Ectodermal cell (in vitro differentiated cells): ENCODE measurements at regions not wholly inside any gene's neighbourhood (a gene's known extent, or its start where the extent isn't known, plus 50 kb on each side); places are given as distances from the start of the nearest gene placed in this dataset.
"Not testable (repeated sequence)": the region's sequence is repeated elsewhere in the genome, so short reads cannot be mapped to it uniquely, and the experiment has no call there.

ENCODE experiments used
- H3K27ac ChIP-seq: 2 replicates; pipeline ENCODE4 v1.7.0; 2013; ENCODE audit warnings: mild to moderate bottlenecking, low read depth, low read length; ENCODE audit not compliant: insufficient read depth, poor library complexity, severe bottlenecking
- H3K27me3 ChIP-seq: 2 replicates; pipeline ENCODE4 v1.7.0; 2013; ENCODE audit warnings: mild to moderate bottlenecking, low read length; ENCODE audit not compliant: insufficient read depth, control insufficient read depth, poor library complexity, severe bottlenecking
- H3K36me3 ChIP-seq: one replicate; pipeline ENCODE4 v1.7.0; 2013; ENCODE audit warnings: low read length; ENCODE audit not compliant: control insufficient read depth, insufficient read depth
- H3K4me1 ChIP-seq: one replicate; pipeline ENCODE4 v1.7.0; 2013; ENCODE audit warnings: low read length; ENCODE audit not compliant: control insufficient read depth, insufficient read depth
- H3K4me3 ChIP-seq: 2 replicates; pipeline ENCODE4 v1.7.0; 2013; ENCODE audit warnings: low read depth, low read length, control low read depth; ENCODE audit not compliant: insufficient read depth
- H3K9me3 ChIP-seq: 2 replicates; pipeline ENCODE4 v1.7.0; 2013; ENCODE audit warnings: mild to moderate bottlenecking, low read length, moderate library complexity; ENCODE audit not compliant: control insufficient read depth
- WGBS, 2 experiments: methylation state at CpG; one replicate each; pipeline ENCODE4 v1.1.7; 2013; ENCODE audit warnings: missing lambda C conversion rate in 2 of 2; 5-methylcytosine and 5-hydroxymethylcytosine counted together

GRCh38 chr1:182217071-182217470, 155.6 kb upstream of the ZNF648 start:
- Histone ChIP-seq H3K36me3 (no peaks in the 10 kb centered on the region), H3K4me1 (no peaks in the 10 kb centered on the region), H3K9me3 (no peaks in the 10 kb centered on the region), H3K27ac (no peak overlapping the region), H3K4me3 (no peak overlapping the region), H3K27me3 (no peaks in the 10 kb centered on the region)
- 88 to 100% methylated on average over 3 of the region's 3 CpGs for WGBS, 2 experiments

GRCh38 chr1:182215764-182216163, 154.3 kb upstream of the ZNF648 start:
- Histone ChIP-seq H3K4me1 (no peaks in the 10 kb centered on the region), H3K36me3 (no peaks in the 10 kb centered on the region), H3K27ac (no peak overlapping the region), H3K27me3 (no peaks in the 10 kb centered on the region), H3K4me3 (no peak overlapping the region), H3K9me3 (no peaks in the 10 kb centered on the region)

- Histone ChIP-seq H3K4me3 (no peak overlapping the region), H3K4me1 (no peaks in the 10 kb centered on the region), H3K27ac (no peak overlapping the region), H3K27me3 (no peaks in the 10 kb centered on the region), H3K9me3 (no peaks in the 10 kb centered on the region), H3K36me3 (no peaks in the 10 kb centered on the region)
- WGBS, 2 experiments = 94 to 100% methylated on average over 1 of the region's 1 CpG
Measured at GRCh38 chr1:182213163-182213562, 151.7 kb upstream of the ZNF648 start.

- Histone ChIP-seq H3K27me3 (no peaks in the 10 kb centered on the region), H3K9me3 (no peaks in the 10 kb centered on the region), H3K36me3 (no peaks in the 10 kb centered on the region), H3K4me1 (peaks cover 12% of the 10 kb centered on the region), H3K27ac (no peak overlapping the region), H3K4me3 (no peak overlapping the region)
Measured at GRCh38 chr1:182211386-182211785, 149.9 kb upstream of the ZNF648 start.

- no peaks in the 10 kb centered on the region for H3K9me3 ChIP-seq
- no peak overlapping the region for H3K27ac ChIP-seq
- no peaks in the 10 kb centered on the region for H3K36me3 ChIP-seq
- no peak overlapping the region for H3K4me3 ChIP-seq
- WGBS, 2 experiments = 96 to 100% methylated on average over 1 of the region's 1 CpG
- H3K27me3 ChIP-seq = no peaks in the 10 kb centered on the region
- peaks cover 18% of the 10 kb centered on the region for H3K4me1 ChIP-seq
Measured at GRCh38 chr1:182210417-182210816, 148.9 kb upstream of the ZNF648 start.

- no peak overlapping the region for H3K4me3 ChIP-seq
- no peaks in the 10 kb centered on the region for H3K27me3 ChIP-seq
- H3K27ac ChIP-seq = no peak overlapping the region
- no peaks in the 10 kb centered on the region for H3K36me3 ChIP-seq
- WGBS, 2 experiments = 50 to 75% methylated on average over 2 to 4 of the region's 4 CpGs
- peaks cover 18% of the 10 kb centered on the region for H3K4me1 ChIP-seq
- H3K9me3 ChIP-seq = no peaks in the 10 kb centered on the region
Measured at GRCh38 chr1:182207300-182207699, 145.8 kb upstream of the ZNF648 start.

GRCh38 chr1:182206626-182207239, 145.2 kb upstream of the ZNF648 start:
- Histone ChIP-seq H3K27ac (peak overlapping the region; percentile 12), H3K4me3 (no peak overlapping the region)
- WGBS, 2 experiments = 24 to 26% methylated on average over 4 of the region's 4 CpGs

GRCh38 chr1:182205351-182206022, 144.0 kb upstream of the ZNF648 start:
- H3K27me3 ChIP-seq = no peaks in the 10 kb centered on the region
- no peaks in the 10 kb centered on the region for H3K36me3 ChIP-seq
- H3K27ac ChIP-seq = no peak overlapping the region
- H3K4me1 ChIP-seq = peaks cover 18% of the 10 kb centered on the region
- no peaks in the 10 kb centered on the region for H3K9me3 ChIP-seq
- H3K4me3 ChIP-seq = no peak overlapping the region

More at GRCh38 chr1:182206626-182207239, 145.2 kb upstream of the ZNF648 start:
- Histone ChIP-seq H3K27me3 (no peaks in the 10 kb centered on the region), H3K36me3 (no peaks in the 10 kb centered on the region), H3K9me3 (no peaks in the 10 kb centered on the region), H3K4me1 (peaks cover 18% of the 10 kb centered on the region)

- no peak overlapping the region for H3K27ac ChIP-seq
- WGBS, 2 experiments = no CpG with 5 or more reads among the region's 2 CpGs
- no peaks in the 10 kb centered on the region for H3K9me3 ChIP-seq
- peaks cover 18% of the 10 kb centered on the region for H3K4me1 ChIP-seq
- H3K36me3 ChIP-seq = no peaks in the 10 kb centered on the region
- H3K4me3 ChIP-seq = no peak overlapping the region
- H3K27me3 ChIP-seq = no peaks in the 10 kb centered on the region
Measured at GRCh38 chr1:182203191-182203875, 141.8 kb upstream of the ZNF648 start.

GRCh38 chr1:182201490-182201889, 140.0 kb upstream of the ZNF648 start:
- H3K27ac ChIP-seq, H3K4me3 ChIP-seq, H3K9me3 ChIP-seq, H3K36me3 ChIP-seq, H3K4me1 ChIP-seq, H3K27me3 ChIP-seq: not testable (repeated sequence)
- WGBS, 2 experiments = 94 to 96% methylated on average over 7 of the region's 7 CpGs
